SK-N-SH (cell line): ENCODE measurements at regions not wholly inside any gene's neighbourhood (a gene's known extent, or its start where the extent isn't known, plus 50 kb on each side); places are given as distances from the start of the nearest gene placed in this dataset.

Source experiments
- CTCF ChIA-PET: fragments of 300-600, 350-600 bp; formaldehyde crosslinking; extraction: SDS; loops from one replicate; lab custom pipeline; 2021; lab: Yijun Ruan, JAX
- POLR2A ChIA-PET: fragments of 350-600 bp; sonication (Branson Sonifier 250); formaldehyde crosslinking; extraction: SDS; loops from one replicate; lab custom pipeline; 2020; ENCODE audit warnings: antibody characterized with exemption, inconsistent platforms; lab: Yijun Ruan, JAX
- DNase-seq: peaks from one replicate; pipeline ENCODE4 v3.0.0; 2012
- H2AFZ ChIP-seq: fragments of 200-600 bp; sonication (generic); 2 replicates; pipeline ENCODE4 v1.8.1; 2016; ENCODE audit warnings: antibody characterized with exemption, mild to moderate bottlenecking, low read depth
- H3F3A ChIP-seq: fragments of 200-600 bp; sonication (generic); replicated peaks from 2 replicates; pipeline ENCODE3; 2016; ENCODE audit warnings: antibody characterized with exemption, mild to moderate bottlenecking; ENCODE audit not compliant: insufficient read depth
- H3K27ac ChIP-seq, 2 experiments: fragments of 200-500 bp in 1 of 2; fragments of 200-600 bp in 1 of 2; sonication (Bioruptor generic) in 1 of 2; sonication (generic), shearing (Covaris generic) in 1 of 2; 2 replicates each; pipeline versions ENCODE4 v1.5.1 to v1.6.1; 2014 to 2016; ENCODE audit warnings: low read depth in 2 of 2, inconsistent platforms in 1 of 2, low read length in 1 of 2, mild to moderate bottlenecking in 1 of 2, mixed read lengths in 1 of 2
- H3K27me3 ChIP-seq: fragments of 200-600 bp; sonication (generic), shearing (Covaris generic); 2 replicates; pipeline ENCODE4 v1.6.1; 2016; ENCODE audit warnings: mixed run types; ENCODE audit not compliant: insufficient read depth
- H3K36me3 ChIP-seq, 2 experiments: fragments of 200-500 bp in 1 of 2; fragments of 200-600 bp in 1 of 2; sonication (Bioruptor generic) in 1 of 2; sonication (generic) in 1 of 2; replicated peaks in 1 of 2; 2 replicates each; pipeline versions ENCODE3 to v1.5.1; 2014 to 2016; ENCODE audit warnings: low read length in 1 of 2, mild to moderate bottlenecking in 1 of 2; ENCODE audit not compliant: insufficient read depth in 2 of 2, control insufficient read depth in 1 of 2
- H3K4me1 ChIP-seq, 2 experiments: fragments of 200-500 bp in 1 of 2; fragments of 200-600 bp in 1 of 2; sonication (Bioruptor generic) in 1 of 2; sonication (generic), shearing (Covaris generic) in 1 of 2; 2 replicates each; pipeline versions ENCODE4 v1.5.1 to v1.6.1; 2014 to 2016; ENCODE audit warnings: low read depth in 1 of 2, low read length in 1 of 2, mixed run types in 1 of 2; ENCODE audit not compliant: insufficient read depth in 2 of 2, control insufficient read depth in 1 of 2
- H3K4me2 ChIP-seq: fragments of 200-600 bp; sonication (generic), shearing (Covaris generic); 2 replicates; pipeline ENCODE4 v1.6.1; 2017; ENCODE audit warnings: mixed run types
- H3K4me3 ChIP-seq, 2 experiments: fragments of 200-500 bp in 1 of 2; fragments of 200-600 bp in 1 of 2; sonication (Bioruptor generic) in 1 of 2; sonication (generic), shearing (Covaris generic) in 1 of 2; 2 replicates each; pipeline versions ENCODE4 v1.5.1 to v1.8.1; 2014 to 2016; ENCODE audit warnings: low read depth in 2 of 2, inconsistent platforms in 1 of 2, low read length in 1 of 2, mild to moderate bottlenecking in 1 of 2, mixed read lengths in 1 of 2, moderate library complexity in 1 of 2
- H3K79me2 ChIP-seq: fragments of 200-600 bp; sonication (generic); 2 replicates; pipeline ENCODE4 v1.8.1; 2017; ENCODE audit warnings: mild to moderate bottlenecking; ENCODE audit not compliant: insufficient read depth
- H3K9ac ChIP-seq: fragments of 200-600 bp; sonication (generic); 2 replicates; pipeline ENCODE4 v1.6.1; 2017; ENCODE audit warnings: mixed run types
- H3K9me2 ChIP-seq: fragments of 200-600 bp; sonication (generic); 2 replicates; pipeline ENCODE4 v1.6.1; 2017; ENCODE audit warnings: mixed run types
- H3K9me3 ChIP-seq: fragments of 200-600 bp; sonication (generic); 2 replicates; pipeline ENCODE4 v1.6.1; 2017; ENCODE audit warnings: mixed run types, mild to moderate bottlenecking, moderate library complexity
- H4K20me1 ChIP-seq: fragments of 200-600 bp; sonication (generic); 2 replicates; pipeline ENCODE4 v1.6.1; 2017; ENCODE audit warnings: mild to moderate bottlenecking, mixed run types; ENCODE audit not compliant: insufficient read depth
- ELF1 ChIP-seq: IDR thresholded peaks from 2 replicates; pipeline ENCODE4 v1.4.0; 2012
- EZH2phosphoT487 ChIP-seq: fragments of 200-600 bp; sonication (generic); IDR thresholded peaks from 2 replicates; pipeline ENCODE4 v1.6.1; 2017; ENCODE audit warnings: low read depth, mixed run types, mild to moderate bottlenecking, antibody characterized with exemption, moderate library complexity, borderline replicate concordance
- FOSL2 ChIP-seq: IDR thresholded peaks from 2 replicates; pipeline ENCODE4 v1.4.0; 2012; ENCODE audit warnings: low read depth, mild to moderate bottlenecking, moderate library complexity, borderline replicate concordance
- FOXJ3 ChIP-seq: sonication (generic); formaldehyde crosslinking; IDR thresholded peaks from 2 replicates; pipeline ENCODE4 v1.5.1; 2020; ENCODE audit warnings: mild to moderate bottlenecking, missing genetic modification reagents
- GABPA ChIP-seq: IDR thresholded peaks from 2 replicates; pipeline ENCODE4 v1.4.0; 2012; ENCODE audit warnings: low read depth, mild to moderate bottlenecking
- JUND ChIP-seq: IDR thresholded peaks from 2 replicates; pipeline ENCODE4 v1.4.0; 2012
- NFIC ChIP-seq: IDR thresholded peaks from 2 replicates; pipeline ENCODE4 v1.4.0; 2012; ENCODE audit warnings: borderline replicate concordance
- NRF1 ChIP-seq: IDR thresholded peaks from 2 replicates; pipeline ENCODE4 v1.6.1; 2012; ENCODE audit warnings: low read depth, mild to moderate bottlenecking, low read length
- RXRA ChIP-seq: IDR thresholded peaks from 2 replicates; pipeline ENCODE4 v1.4.0; 2012; ENCODE audit warnings: low read depth, mild to moderate bottlenecking, borderline replicate concordance
- SIN3A ChIP-seq: IDR thresholded peaks from 2 replicates; pipeline ENCODE4 v1.6.1; 2012; ENCODE audit warnings: low read depth, mild to moderate bottlenecking, low read length, moderate library complexity, borderline replicate concordance
- SMC3 ChIP-seq: IDR thresholded peaks from 2 replicates; pipeline ENCODE4 v1.6.1; 2012; ENCODE audit warnings: low read depth, low read length, improper control_type of control experiment
- TAF1 ChIP-seq: IDR thresholded peaks from 2 replicates; pipeline ENCODE4 v1.6.1; 2012; ENCODE audit warnings: low read depth, mild to moderate bottlenecking, low read length, moderate library complexity, borderline replicate concordance
- TEAD4 ChIP-seq: IDR thresholded peaks from 2 replicates; pipeline ENCODE4 v1.4.0; 2012; ENCODE audit warnings: mild to moderate bottlenecking, borderline replicate concordance; ENCODE audit not compliant: insufficient read depth
- YY1 ChIP-seq: IDR thresholded peaks from 2 replicates; pipeline ENCODE4 v1.4.0; 2012; ENCODE audit warnings: low read depth, mild to moderate bottlenecking
- WGBS: methylation state at CpG from one replicate; pipeline ENCODE4 v1.1.6; 2017; ENCODE audit warnings: low lambda C conversion rate; 5-methylcytosine and 5-hydroxymethylcytosine counted together
- TF ChIP-seq, protein P1 (sequence below): fragments of 200-600 bp; sonication (generic); IDR thresholded peaks from 2 replicates; pipeline ENCODE4 v1.6.1; 2017; ENCODE audit warnings: antibody characterized with exemption, mild to moderate bottlenecking, moderate library complexity
- TF ChIP-seq, protein P2 (sequence below): IDR thresholded peaks from 2 replicates; pipeline ENCODE4 v1.4.0; 2012; ENCODE audit warnings: low read depth, borderline replicate concordance
- TF ChIP-seq, protein P3 (sequence below): IDR thresholded peaks from 2 replicates; pipeline ENCODE4 v1.4.0; 2012; ENCODE audit warnings: low read depth

GRCh38 chr5:147997486-147997885 is 66.3 kb upstream of the SPINK5 start:
- no peak for DNase-seq
- Histone ChIP-seq H3K9me2 (no peaks in the 10 kb centered on the region), H3K4me3 (no peak overlapping the region), H2AFZ (no peak overlapping the region), H4K20me1 (no peaks in the 10 kb centered on the region), H3K27ac (no peak overlapping the region), H3K9ac (no peak overlapping the region), H3K36me3 (no peaks in the 10 kb centered on the region), H3K79me2 (no peaks in the 10 kb centered on the region), H3K27me3 (no peaks in the 10 kb centered on the region), H3K4me1 (no peaks in the 10 kb centered on the region), H3K4me2 (no peak overlapping the region), H3K9me3 (no peaks in the 10 kb centered on the region), H3F3A (no peaks in the 10 kb centered on the region)
- ChIA-PET CTCF (no interaction called here), POLR2A (no interaction called here)
- TF ChIP-seq FOXJ3 (CRISPR knock-in tag) (no peak), JUND (no peak), TAF1 (no peak), EZH2phosphoT487 (no peak), YY1 (no peak), GABPA (no peak), ELF1 (no peak), SMC3 (no peak), NRF1 (no peak), FOSL2 (no peak), SIN3A (no peak), NFIC (no peak), TEAD4 (no peak), RXRA (no peak)
- TF ChIP-seq, protein P1, sequence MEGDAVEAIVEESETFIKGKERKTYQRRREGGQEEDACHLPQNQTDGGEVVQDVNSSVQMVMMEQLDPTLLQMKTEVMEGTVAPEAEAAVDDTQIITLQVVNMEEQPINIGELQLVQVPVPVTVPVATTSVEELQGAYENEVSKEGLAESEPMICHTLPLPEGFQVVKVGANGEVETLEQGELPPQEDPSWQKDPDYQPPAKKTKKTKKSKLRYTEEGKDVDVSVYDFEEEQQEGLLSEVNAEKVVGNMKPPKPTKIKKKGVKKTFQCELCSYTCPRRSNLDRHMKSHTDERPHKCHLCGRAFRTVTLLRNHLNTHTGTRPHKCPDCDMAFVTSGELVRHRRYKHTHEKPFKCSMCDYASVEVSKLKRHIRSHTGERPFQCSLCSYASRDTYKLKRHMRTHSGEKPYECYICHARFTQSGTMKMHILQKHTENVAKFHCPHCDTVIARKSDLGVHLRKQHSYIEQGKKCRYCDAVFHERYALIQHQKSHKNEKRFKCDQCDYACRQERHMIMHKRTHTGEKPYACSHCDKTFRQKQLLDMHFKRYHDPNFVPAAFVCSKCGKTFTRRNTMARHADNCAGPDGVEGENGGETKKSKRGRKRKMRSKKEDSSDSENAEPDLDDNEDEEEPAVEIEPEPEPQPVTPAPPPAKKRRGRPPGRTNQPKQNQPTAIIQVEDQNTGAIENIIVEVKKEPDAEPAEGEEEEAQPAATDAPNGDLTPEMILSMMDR, result no peak
- TF ChIP-seq, protein P2, sequence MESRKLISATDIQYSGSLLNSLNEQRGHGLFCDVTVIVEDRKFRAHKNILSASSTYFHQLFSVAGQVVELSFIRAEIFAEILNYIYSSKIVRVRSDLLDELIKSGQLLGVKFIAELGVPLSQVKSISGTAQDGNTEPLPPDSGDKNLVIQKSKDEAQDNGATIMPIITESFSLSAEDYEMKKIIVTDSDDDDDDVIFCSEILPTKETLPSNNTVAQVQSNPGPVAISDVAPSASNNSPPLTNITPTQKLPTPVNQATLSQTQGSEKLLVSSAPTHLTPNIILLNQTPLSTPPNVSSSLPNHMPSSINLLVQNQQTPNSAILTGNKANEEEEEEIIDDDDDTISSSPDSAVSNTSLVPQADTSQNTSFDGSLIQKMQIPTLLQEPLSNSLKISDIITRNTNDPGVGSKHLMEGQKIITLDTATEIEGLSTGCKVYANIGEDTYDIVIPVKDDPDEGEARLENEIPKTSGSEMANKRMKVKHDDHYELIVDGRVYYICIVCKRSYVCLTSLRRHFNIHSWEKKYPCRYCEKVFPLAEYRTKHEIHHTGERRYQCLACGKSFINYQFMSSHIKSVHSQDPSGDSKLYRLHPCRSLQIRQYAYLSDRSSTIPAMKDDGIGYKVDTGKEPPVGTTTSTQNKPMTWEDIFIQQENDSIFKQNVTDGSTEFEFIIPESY, result no peak
- TF ChIP-seq, protein P3, sequence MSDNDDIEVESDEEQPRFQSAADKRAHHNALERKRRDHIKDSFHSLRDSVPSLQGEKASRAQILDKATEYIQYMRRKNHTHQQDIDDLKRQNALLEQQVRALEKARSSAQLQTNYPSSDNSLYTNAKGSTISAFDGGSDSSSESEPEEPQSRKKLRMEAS, result no peak
- 20% methylated on average over 3 of the region's 3 CpGs for WGBS
